ENCODE measurements at regions not wholly inside any gene's neighbourhood (a gene's known extent, or its start where the extent isn't known, plus 50 kb on each side); places are given as distances from the start of the nearest gene placed in this dataset.

DNA sequence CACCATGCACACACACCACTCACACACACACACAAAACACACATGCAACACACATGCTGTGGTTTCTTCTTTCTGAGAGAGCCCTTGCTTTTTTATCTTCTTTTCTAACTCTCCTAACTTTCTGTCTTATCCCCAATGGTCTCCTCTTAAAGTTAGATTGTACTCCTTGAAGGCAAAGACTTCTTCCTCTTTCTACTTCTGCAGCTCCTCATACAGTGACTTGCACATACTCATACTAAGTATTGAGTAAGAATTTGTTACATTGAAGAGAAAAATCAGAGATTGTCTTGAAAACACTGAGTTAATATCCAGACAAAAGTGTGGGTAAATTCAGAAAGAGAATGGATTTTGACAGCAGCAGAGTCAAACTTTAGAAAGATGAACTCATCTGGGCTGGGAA, 64.4 kb downstream of the GTPBP8 start:
- H3K4me1 ChIP-seq (ENCODE audit: control insufficient read depth, insufficient read depth, low read length): peaks cover 5% of the 10 kb centered on the region
- CTCF ChIA-PET: no interaction called here
- no peak overlapping the region for H4K8ac ChIP-seq (ENCODE audit: low read depth in 2 of 2, low read length in 2 of 2)
- POLR2A ChIA-PET (ENCODE audit: unreplicated experiment): no interaction called here
- TF ChIP-seq RAD21 (IDR thresholded peaks at IDR 0.05; ENCODE audit: low read length) (no peak), POLR2A (IDR thresholded peaks at IDR 0.05; ENCODE audit: low read depth, low read length) (no peak), CEBPB (IDR thresholded peaks at IDR 0.05; ENCODE audit: low read depth, low read length) (no peak), MAFK (IDR thresholded peaks at IDR 0.05; ENCODE audit: low read depth, low read length) (no peak), FOS (IDR thresholded peaks at IDR 0.05; ENCODE audit: low read depth, low read length) (no peak), MAZ (IDR thresholded peaks at IDR 0.05; ENCODE audit: borderline replicate concordance, low read depth, low read length) (no peak), CHD1 (IDR thresholded peaks at IDR 0.05; ENCODE audit: low read depth, low read length) (no peak), RCOR1 (IDR thresholded peaks at IDR 0.05; ENCODE audit: insufficient replicate concordance, low read length) (no peak), NFE2L2 (IDR thresholded peaks at IDR 0.05; ENCODE audit: low read depth, low read length) (no peak), RFX5 (IDR thresholded peaks at IDR 0.05; ENCODE audit: low read depth, low read length) (no peak), BHLHE40 (IDR thresholded peaks at IDR 0.05; ENCODE audit: low read depth, low read length) (no peak), MXI1 (IDR thresholded peaks at IDR 0.05; ENCODE audit: borderline replicate concordance, low read depth, low read length) (no peak), SMC3 (IDR thresholded peaks at IDR 0.05; ENCODE audit: low read depth, low read length) (no peak)
- TF ChIP-seq, protein P1, sequence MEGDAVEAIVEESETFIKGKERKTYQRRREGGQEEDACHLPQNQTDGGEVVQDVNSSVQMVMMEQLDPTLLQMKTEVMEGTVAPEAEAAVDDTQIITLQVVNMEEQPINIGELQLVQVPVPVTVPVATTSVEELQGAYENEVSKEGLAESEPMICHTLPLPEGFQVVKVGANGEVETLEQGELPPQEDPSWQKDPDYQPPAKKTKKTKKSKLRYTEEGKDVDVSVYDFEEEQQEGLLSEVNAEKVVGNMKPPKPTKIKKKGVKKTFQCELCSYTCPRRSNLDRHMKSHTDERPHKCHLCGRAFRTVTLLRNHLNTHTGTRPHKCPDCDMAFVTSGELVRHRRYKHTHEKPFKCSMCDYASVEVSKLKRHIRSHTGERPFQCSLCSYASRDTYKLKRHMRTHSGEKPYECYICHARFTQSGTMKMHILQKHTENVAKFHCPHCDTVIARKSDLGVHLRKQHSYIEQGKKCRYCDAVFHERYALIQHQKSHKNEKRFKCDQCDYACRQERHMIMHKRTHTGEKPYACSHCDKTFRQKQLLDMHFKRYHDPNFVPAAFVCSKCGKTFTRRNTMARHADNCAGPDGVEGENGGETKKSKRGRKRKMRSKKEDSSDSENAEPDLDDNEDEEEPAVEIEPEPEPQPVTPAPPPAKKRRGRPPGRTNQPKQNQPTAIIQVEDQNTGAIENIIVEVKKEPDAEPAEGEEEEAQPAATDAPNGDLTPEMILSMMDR (conservative IDR thresholded peaks at IDR 0.05; ENCODE audit: low read depth, low read length): no peak
- TF ChIP-seq, protein P2, sequence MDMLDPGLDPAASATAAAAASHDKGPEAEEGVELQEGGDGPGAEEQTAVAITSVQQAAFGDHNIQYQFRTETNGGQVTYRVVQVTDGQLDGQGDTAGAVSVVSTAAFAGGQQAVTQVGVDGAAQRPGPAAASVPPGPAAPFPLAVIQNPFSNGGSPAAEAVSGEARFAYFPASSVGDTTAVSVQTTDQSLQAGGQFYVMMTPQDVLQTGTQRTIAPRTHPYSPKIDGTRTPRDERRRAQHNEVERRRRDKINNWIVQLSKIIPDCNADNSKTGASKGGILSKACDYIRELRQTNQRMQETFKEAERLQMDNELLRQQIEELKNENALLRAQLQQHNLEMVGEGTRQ (IDR thresholded peaks at IDR 0.05; ENCODE audit: low read depth, low read length): no peak
- TF ChIP-seq, protein P3, sequence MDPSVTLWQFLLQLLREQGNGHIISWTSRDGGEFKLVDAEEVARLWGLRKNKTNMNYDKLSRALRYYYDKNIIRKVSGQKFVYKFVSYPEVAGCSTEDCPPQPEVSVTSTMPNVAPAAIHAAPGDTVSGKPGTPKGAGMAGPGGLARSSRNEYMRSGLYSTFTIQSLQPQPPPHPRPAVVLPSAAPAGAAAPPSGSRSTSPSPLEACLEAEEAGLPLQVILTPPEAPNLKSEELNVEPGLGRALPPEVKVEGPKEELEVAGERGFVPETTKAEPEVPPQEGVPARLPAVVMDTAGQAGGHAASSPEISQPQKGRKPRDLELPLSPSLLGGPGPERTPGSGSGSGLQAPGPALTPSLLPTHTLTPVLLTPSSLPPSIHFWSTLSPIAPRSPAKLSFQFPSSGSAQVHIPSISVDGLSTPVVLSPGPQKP (IDR thresholded peaks at IDR 0.05; ENCODE audit: borderline replicate concordance, low read depth, low read length): no peak
- intact Hi-C loops (cut with micrococcal nuclease): loop anchor here (10.0 kb wide), 4 partner anchors 80 to 690 kb away; partner anchors contain the start of genes ATP6V1A and NAA50
- H2BK15ac ChIP-seq (ENCODE audit: low read depth, low read length): no peak overlapping the region
- no peak overlapping the region for H2BK120ac ChIP-seq (ENCODE audit: low read depth, low read length)
- H3K18ac ChIP-seq (ENCODE audit: low read depth, low read length): peak overlapping the region; percentile 77
- in situ Hi-C loops (cut with MboI; ENCODE audit: low sequenced_read_pairs): loop anchor here (5.0 to 10.0 kb wide), 2 partner anchors 232 to 570 kb away; no protein-coding TSS in a partner anchor
- no peak overlapping the region for H3K4me2 ChIP-seq (ENCODE audit: low read depth, low read length)
- H3K4ac ChIP-seq (ENCODE audit: low read depth, low read length): no peak overlapping the region
- peak overlapping the region; percentile 80; the same call in 1 of the 2 replicates for H2AK5ac ChIP-seq (ENCODE audit: low read depth, low read length)
- H2BK20ac ChIP-seq (ENCODE audit: low read depth, low read length): 0 out of 2 replicates have a peak overlapping the region, but pooled peaks have one; percentile 22
- no peak overlapping the region for H3K23ac ChIP-seq (ENCODE audit: low read depth, low read length)
- H3K9me1 ChIP-seq (ENCODE audit: insufficient read depth, low read length): no peaks in the 10 kb centered on the region
- dilution Hi-C loops (cut with HindIII; ENCODE audit: low sequenced_read_pairs, unreplicated experiment): no loop called here
- H3K79me1 ChIP-seq (ENCODE audit: low read depth in 1 of 2, low read length in 2 of 2): no peaks in the 10 kb centered on the region
- no peak overlapping the region for H4K91ac ChIP-seq (ENCODE audit: insufficient read depth, low read depth, low read length)
- H4K20me1 ChIP-seq (ENCODE audit: insufficient read depth, low read length): no peaks in the 10 kb centered on the region
- peaks cover 17% of the 10 kb centered on the region for H3K27me3 ChIP-seq (ENCODE audit: control insufficient read depth, insufficient read depth, low read length)
- no peak; the same call in 1 of the 2 replicates for ATAC-seq (ENCODE audit: low read depth)
- no peak overlapping the region for H3K14ac ChIP-seq (replicated peaks; ENCODE audit: low read depth, low read length)
- no peak overlapping the region for H3K56ac ChIP-seq (ENCODE audit: extremely low read depth, insufficient read depth, low read length)
- H3K27ac ChIP-seq (ENCODE audit: insufficient read depth, low read length): 0 out of 2 replicates have a peak overlapping the region, but pooled peaks have one; percentile 26
- H2BK5ac ChIP-seq (ENCODE audit: low read depth, low read length, poor library complexity, severe bottlenecking): no peak overlapping the region
- no peaks in the 10 kb centered on the region for H3K9me3 ChIP-seq (ENCODE audit: control insufficient read depth, insufficient read depth, low read length)
- DNase-seq: no peak
- no peak overlapping the region for H2AK9ac ChIP-seq (replicated peaks; ENCODE audit: low read depth, low read length, poor library complexity)
- H4K5ac ChIP-seq (ENCODE audit: low read depth, low read length): peak overlapping the region; percentile 35; the same call in 1 of the 2 replicates
- no peak overlapping the region for H3K4me3 ChIP-seq (ENCODE audit: insufficient read depth, low read depth, low read length)
- no peaks in the 10 kb centered on the region for H3K36me3 ChIP-seq (ENCODE audit: control insufficient read depth, insufficient read depth, low read length)
- H2AFZ ChIP-seq (replicated peaks; ENCODE audit: low read length, poor library complexity): no peak overlapping the region
- no TSS peak for BruUV-seq (replicated peaks)
- H3K9ac ChIP-seq (ENCODE audit: low read depth, low read length): no peak overlapping the region

Measured in IMR-90 (cell line).